GM23338 (cell line): ENCODE measurements at regions not wholly inside any gene's neighbourhood (a gene's known extent, or its start where the extent isn't known, plus 50 kb on each side); places are given as distances from the start of the nearest gene placed in this dataset.

Experiments
- ATAC-seq: fragments of 200-7000 bp; cut with Tn5 transposase; 3 replicates; pipeline ENCODE4 v1.9.1; 2020
- DNase-seq: peaks from one replicate; pipeline ENCODE4 v3.0.0-alpha.2; 2015; ENCODE audit warnings: low spot score
- H2AFZ ChIP-seq: fragments of 200-600 bp; sonication (generic); 2 replicates; pipeline ENCODE4 v1.8.0; 2016; ENCODE audit warnings: antibody characterized with exemption, mild to moderate bottlenecking, moderate library complexity
- H3F3A ChIP-seq: fragments of 200-600 bp; sonication (generic); replicated peaks from 2 replicates; pipeline ENCODE4 v1.8.0; 2017; ENCODE audit warnings: antibody characterized with exemption, mixed run types, low read depth
- H3K27ac ChIP-seq: fragments of 200-600 bp; sonication (generic); 2 replicates; pipeline ENCODE4 v1.6.1; 2016; ENCODE audit warnings: low read depth
- H3K27me3 ChIP-seq: fragments of 200-600 bp; sonication (generic); 2 replicates; pipeline ENCODE4 v1.8.0; 2016; ENCODE audit warnings: mild to moderate bottlenecking, mixed run types, moderate library complexity; ENCODE audit not compliant: insufficient read depth
- H3K36me3 ChIP-seq: fragments of 200-600 bp; sonication (generic); 2 replicates; pipeline ENCODE4 v1.8.0; 2016; ENCODE audit warnings: mild to moderate bottlenecking; ENCODE audit not compliant: insufficient read depth
- H3K4me1 ChIP-seq: fragments of 200-600 bp; sonication (generic); 2 replicates; pipeline ENCODE4 v1.8.0; 2016; ENCODE audit warnings: mild to moderate bottlenecking, moderate library complexity; ENCODE audit not compliant: insufficient read depth
- H3K4me2 ChIP-seq: fragments of 200-600 bp; sonication (generic); 2 replicates; pipeline ENCODE4 v1.7.1; 2017; ENCODE audit warnings: mixed run types
- H3K4me3 ChIP-seq: fragments of 200-600 bp; sonication (generic); 2 replicates; pipeline ENCODE4 v1.6.1; 2016; ENCODE audit warnings: mixed run types
- H3K79me2 ChIP-seq: fragments of 200-600 bp; sonication (generic); replicated peaks from 2 replicates; pipeline ENCODE4 v1.8.0; 2017; ENCODE audit warnings: mild to moderate bottlenecking; ENCODE audit not compliant: insufficient read depth
- H3K9me2 ChIP-seq: fragments of 200-600 bp; sonication (generic); 2 replicates; pipeline ENCODE4 v1.8.0; 2017; ENCODE audit not compliant: insufficient read depth
- H4K20me1 ChIP-seq: fragments of 200-600 bp; sonication (generic); replicated peaks from 2 replicates; pipeline ENCODE4 v1.8.0; 2017; ENCODE audit warnings: mild to moderate bottlenecking; ENCODE audit not compliant: insufficient read depth
- H3K27ac Mint-ChIP-seq: 2 replicates; pipeline ENCODE4 v1.8.0; 2020; ENCODE audit warnings: inconsistent platforms, mild to moderate bottlenecking, moderate library complexity, mixed read lengths
- H3K27me3 Mint-ChIP-seq: 3 replicates; pipeline ENCODE4 v1.8.0; 2022; ENCODE audit warnings: low read depth, mild to moderate bottlenecking, moderate library complexity, mixed read lengths, inconsistent platforms; ENCODE audit not compliant: insufficient read depth, poor library complexity
- H3K36me3 Mint-ChIP-seq: 3 replicates; pipeline ENCODE4 v1.8.0; 2021; ENCODE audit warnings: low read depth, mild to moderate bottlenecking, inconsistent platforms, moderate library complexity, mixed read lengths
- H3K4me1 Mint-ChIP-seq: 3 replicates; pipeline ENCODE4 v1.8.0; 2020; ENCODE audit warnings: mild to moderate bottlenecking, inconsistent platforms, mixed read lengths
- H3K4me3 Mint-ChIP-seq: 3 replicates; pipeline ENCODE4 v1.8.0; 2021; ENCODE audit warnings: moderate library complexity, mild to moderate bottlenecking, inconsistent platforms, mixed read lengths
- H3K9me3 Mint-ChIP-seq: 3 replicates; pipeline ENCODE4 v1.8.0; 2020; ENCODE audit warnings: moderate library complexity, mild to moderate bottlenecking, inconsistent platforms, mixed read lengths
- CREB1 ChIP-seq: fragments of 250-450 bp; sonication (Bioruptor Pico); IDR thresholded peaks from 2 replicates; pipeline ENCODE4 v1.5.0; 2020; ENCODE audit warnings: low read depth, mild to moderate bottlenecking, moderate library complexity
- CTCF ChIP-seq, 2 experiments: fragments of 200-600 bp in 1 of 2; sonication (generic) in 1 of 2; conservative IDR thresholded peaks; 2 replicates each; pipeline versions ENCODE4 v1.5.1 to v1.6.1; 2016 to 2017; ENCODE audit warnings: antibody characterized with exemption in 2 of 2, low read depth in 2 of 2, mild to moderate bottlenecking in 2 of 2, moderate library complexity in 1 of 2
- ETS1 ChIP-seq: IDR thresholded peaks from 2 replicates; pipeline ENCODE4 v1.6.1; 2016; ENCODE audit warnings: antibody characterized with exemption
- EZH2 ChIP-seq: fragments of 200-600 bp; sonication (generic); IDR thresholded peaks from one replicate; pipeline ENCODE4 v1.8.0; 2017; ENCODE audit warnings: antibody characterized with exemption, mild to moderate bottlenecking, low read depth; ENCODE audit not compliant: unreplicated experiment
- EZH2phosphoT487 ChIP-seq: fragments of 200-600 bp; sonication (generic); IDR thresholded peaks from one replicate; pipeline ENCODE4 v1.8.1; 2018; ENCODE audit warnings: antibody characterized with exemption; ENCODE audit not compliant: unreplicated experiment
- JUNB ChIP-seq: IDR thresholded peaks from one replicate; pipeline ENCODE4 v1.6.1; 2016; ENCODE audit warnings: antibody characterized with exemption; ENCODE audit not compliant: unreplicated experiment
- POLR2AphosphoS5 ChIP-seq: IDR thresholded peaks from 2 replicates; pipeline ENCODE4 v1.6.1; 2016; ENCODE audit warnings: antibody characterized with exemption, low read depth
- REST ChIP-seq: IDR thresholded peaks from one replicate; pipeline ENCODE4 v1.6.1; 2018; ENCODE audit warnings: antibody characterized with exemption; ENCODE audit not compliant: unreplicated experiment
- ZNF331 ChIP-seq: fragments of 250-450 bp; sonication (Bioruptor Pico); IDR thresholded peaks from 2 replicates; pipeline ENCODE4 v1.5.0; 2020; ENCODE audit warnings: low read depth, mild to moderate bottlenecking, moderate library complexity
- ZNF462 ChIP-seq: fragments of 250-450 bp; sonication (Bioruptor Pico); IDR thresholded peaks from 2 replicates; pipeline ENCODE4 v1.5.0; 2020; ENCODE audit warnings: mild to moderate bottlenecking, moderate library complexity

- DNase-seq (no peak), ATAC-seq (no peak)
- H3K27ac ChIP-seq = no peak overlapping the region
- Mint-ChIP-seq H3K27ac (no peak overlapping the region), H3K9me3 (peaks cover 3% of the 10 kb centered on the region; the same call in 1 of the 3 replicates), H3K4me3 (no peak overlapping the region), H3K36me3 (no peaks in the 10 kb centered on the region), H3K4me1 (no peaks in the 10 kb centered on the region), H3K27me3 (peaks cover 2% of the 10 kb centered on the region)
- H3K4me1 ChIP-seq = no peaks in the 10 kb centered on the region
- H3K9me2 ChIP-seq = no peaks in the 10 kb centered on the region
- no peaks in the 10 kb centered on the region for H3K27me3 ChIP-seq
- H3K4me3 ChIP-seq = no peak overlapping the region
- H3K79me2 ChIP-seq = no peaks in the 10 kb centered on the region
- H3F3A ChIP-seq = no peaks in the 10 kb centered on the region
- H2AFZ ChIP-seq = no peak overlapping the region
- TF ChIP-seq EZH2 = no peak
- no peak for TF ChIP-seq CTCF (conservative IDR thresholded peaks at IDR 0.05; ENCODE audit: low read depth in 2 of 2)
- TF ChIP-seq CREB1 (CRISPR knock-in tag) = no peak
- no peak for TF ChIP-seq ETS1
- TF ChIP-seq REST = no peak
- TF ChIP-seq ZNF331 (CRISPR knock-in tag) = no peak
- no peak for TF ChIP-seq JUNB
- TF ChIP-seq POLR2AphosphoS5 = no peak
- no peak for TF ChIP-seq EZH2phosphoT487
- TF ChIP-seq ZNF462 = no peak
- no peaks in the 10 kb centered on the region for H3K36me3 ChIP-seq
- no peak overlapping the region for H3K4me2 ChIP-seq
- no peaks in the 10 kb centered on the region for H4K20me1 ChIP-seq
Measured at GRCh38 chr5:39606591-39606990, 181.8 kb upstream of the DAB2 start.
